ENCODE measurements at regions not wholly inside any gene's neighbourhood (a gene's known extent, or its start where the extent isn't known, plus 50 kb on each side); places are given as distances from the start of the nearest gene placed in this dataset.

DNA sequence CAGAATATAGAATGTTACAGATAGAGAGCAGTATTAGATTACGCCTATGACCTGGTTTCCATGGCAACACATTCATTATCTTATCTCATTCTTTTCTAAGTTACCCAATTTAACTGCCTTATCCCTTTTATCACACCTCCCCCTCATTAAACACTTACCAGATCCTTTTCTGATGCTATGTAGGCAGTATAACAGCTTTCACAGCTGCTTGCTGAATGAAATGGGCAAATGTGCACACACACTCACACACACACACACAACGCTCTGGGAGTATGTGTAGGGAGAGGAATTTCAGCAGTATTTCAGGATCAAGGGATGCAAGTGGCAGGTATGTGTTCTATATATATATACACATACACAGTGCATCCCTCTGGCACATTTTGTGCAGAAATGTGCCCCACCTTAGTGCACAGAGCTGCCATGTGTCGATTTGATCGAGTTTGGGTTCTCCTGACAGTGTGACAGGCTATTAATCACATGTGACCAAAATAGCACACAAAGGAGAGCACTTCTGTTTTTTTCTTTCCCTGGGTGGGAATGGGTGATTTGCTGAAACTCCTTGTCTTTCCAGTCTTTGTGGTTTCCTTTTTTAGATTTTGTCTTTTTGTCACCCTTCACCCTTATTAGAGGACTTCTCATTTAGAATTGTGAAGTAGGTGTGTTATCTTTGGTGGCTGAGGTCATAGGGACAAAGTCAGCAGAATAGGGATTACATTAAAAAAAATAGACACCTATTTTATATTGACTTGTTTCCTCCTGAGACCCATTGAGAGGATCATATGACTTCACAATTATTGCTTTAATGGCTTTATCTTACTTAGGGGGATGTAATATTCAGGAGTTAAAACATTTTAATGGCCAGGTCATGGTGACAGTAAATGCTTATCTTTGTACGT is 553.7 kb downstream of the PDCD6IP start:
- DNase-seq (no peak), ATAC-seq (ENCODE audit: low read depth) (no peak)
- Histone ChIP-seq H2AFZ (ENCODE audit: insufficient read depth, low read depth, low read length, poor library complexity, severe bottlenecking) (no peak overlapping the region), H3K4me3 (ENCODE audit: control extremely low read depth in 1 of 5, extremely low read depth in 1 of 5, insufficient read depth in 1 of 5, low read depth in 2 of 5, low read length in 4 of 5) (no peak overlapping the region), H3K4me1 (ENCODE audit: control insufficient read depth in 2 of 2, insufficient read depth in 2 of 2, low read length in 2 of 2) (no peaks in the 10 kb centered on the region), H3K9ac (ENCODE audit: low read length) (no peak overlapping the region), H3K36me3 (replicated peaks in 1 of 2; ENCODE audit: control extremely low read depth in 1 of 2, control insufficient read depth in 1 of 2, extremely low read depth in 1 of 2, insufficient read depth in 2 of 2, low read length in 1 of 2) (no peaks in the 10 kb centered on the region), H3K9me3 (ENCODE audit: control extremely low read depth in 1 of 3, control insufficient read depth in 2 of 3, insufficient read depth in 1 of 3, low read length in 2 of 3) (no peaks in the 10 kb centered on the region), H4K20me1 (ENCODE audit: control insufficient read depth, insufficient read depth, low read length, poor library complexity, severe bottlenecking) (no peaks in the 10 kb centered on the region), H3K4me2 (replicated peaks; ENCODE audit: low read depth, low read length, poor library complexity, severe bottlenecking) (no peak overlapping the region), H3K27ac (ENCODE audit: low read length in 2 of 2) (no peak overlapping the region), H3K79me2 (ENCODE audit: control insufficient read depth, insufficient read depth, low read length) (no peaks in the 10 kb centered on the region), H3K27me3 (replicated peaks in 1 of 4; ENCODE audit: control extremely low read depth in 1 of 4, control insufficient read depth in 3 of 4, insufficient read depth in 4 of 4, low read length in 3 of 4) (no peaks in the 10 kb centered on the region)
- Mint-ChIP-seq H3K4me1 (no peaks in the 10 kb centered on the region), H3K27ac (no peak overlapping the region), H3K27me3 (no peaks in the 10 kb centered on the region), H3K9me3 (ENCODE audit: insufficient read depth) (no peaks in the 10 kb centered on the region), H3K4me3 (no peak overlapping the region)
- CTCF ChIA-PET = no interaction called here
- POLR2A ChIA-PET = no interaction called here
- no CpG with 5 or more reads among the region's 5 CpGs for WGBS (ENCODE audit: insufficient coverage)
- TF ChIP-seq EZH2 (IDR thresholded peaks at IDR 0.05; ENCODE audit: borderline replicate concordance, insufficient read depth, low read depth, low read length, poor library complexity, severe bottlenecking) (no peak), CTCF (IDR thresholded peaks at IDR 0.05) (no peak)
- intact Hi-C loops (cut with micrococcal nuclease) = no loop called here

- ChIA-PET CTCF (no interaction called here), POLR2A (no interaction called here)
- ATAC-seq (ENCODE audit: low read depth) = no peak
Observed at GRCh38 chr3:34352778-34353331, 554.4 kb downstream of the PDCD6IP start.

More at GRCh38 chr3:34352778-34353331, 554.4 kb downstream of the PDCD6IP start:
- DNase-seq = no peak
- WGBS (ENCODE audit: insufficient coverage) = 88% methylated on average over 2 of the region's 2 CpGs
- Histone ChIP-seq H3K9me3 (ENCODE audit: control extremely low read depth in 1 of 3, control insufficient read depth in 2 of 3, insufficient read depth in 1 of 3, low read length in 2 of 3) (no peaks in the 10 kb centered on the region), H3K79me2 (ENCODE audit: control insufficient read depth, insufficient read depth, low read length) (no peaks in the 10 kb centered on the region), H3K4me3 (ENCODE audit: control extremely low read depth in 1 of 5, extremely low read depth in 1 of 5, insufficient read depth in 1 of 5, low read depth in 2 of 5, low read length in 4 of 5) (no peak overlapping the region), H2AFZ (ENCODE audit: insufficient read depth, low read depth, low read length, poor library complexity, severe bottlenecking) (no peak overlapping the region), H3K4me2 (replicated peaks; ENCODE audit: low read depth, low read length, poor library complexity, severe bottlenecking) (no peak overlapping the region), H3K27me3 (replicated peaks in 1 of 4; ENCODE audit: control extremely low read depth in 1 of 4, control insufficient read depth in 3 of 4, insufficient read depth in 4 of 4, low read length in 3 of 4) (no peaks in the 10 kb centered on the region), H3K4me1 (ENCODE audit: control insufficient read depth in 2 of 2, insufficient read depth in 2 of 2, low read length in 2 of 2) (no peaks in the 10 kb centered on the region), H3K27ac (ENCODE audit: low read length in 2 of 2) (no peak overlapping the region), H3K9ac (ENCODE audit: low read length) (no peak overlapping the region), H4K20me1 (ENCODE audit: control insufficient read depth, insufficient read depth, low read length, poor library complexity, severe bottlenecking) (no peaks in the 10 kb centered on the region), H3K36me3 (replicated peaks in 1 of 2; ENCODE audit: control extremely low read depth in 1 of 2, control insufficient read depth in 1 of 2, extremely low read depth in 1 of 2, insufficient read depth in 2 of 2, low read length in 1 of 2) (no peaks in the 10 kb centered on the region)
- Mint-ChIP-seq H3K4me1 (no peaks in the 10 kb centered on the region), H3K4me3 (no peak overlapping the region), H3K27ac (no peak overlapping the region), H3K9me3 (ENCODE audit: insufficient read depth) (no peaks in the 10 kb centered on the region), H3K27me3 (no peaks in the 10 kb centered on the region)
- intact Hi-C loops (cut with micrococcal nuclease) = no loop called here
- no peak for TF ChIP-seq CTCF (IDR thresholded peaks at IDR 0.05)
- no peak for TF ChIP-seq EZH2 (IDR thresholded peaks at IDR 0.05; ENCODE audit: borderline replicate concordance, insufficient read depth, low read depth, low read length, poor library complexity, severe bottlenecking)
